ENCODE measurements at regions not wholly inside any gene's neighbourhood (a gene's known extent, or its start where the extent isn't known, plus 50 kb on each side); places are given as distances from the start of the nearest gene placed in this dataset.
A peak's percentile ranks its signal among the peaks of the same experiment; 100 is the strongest.

DNA sequence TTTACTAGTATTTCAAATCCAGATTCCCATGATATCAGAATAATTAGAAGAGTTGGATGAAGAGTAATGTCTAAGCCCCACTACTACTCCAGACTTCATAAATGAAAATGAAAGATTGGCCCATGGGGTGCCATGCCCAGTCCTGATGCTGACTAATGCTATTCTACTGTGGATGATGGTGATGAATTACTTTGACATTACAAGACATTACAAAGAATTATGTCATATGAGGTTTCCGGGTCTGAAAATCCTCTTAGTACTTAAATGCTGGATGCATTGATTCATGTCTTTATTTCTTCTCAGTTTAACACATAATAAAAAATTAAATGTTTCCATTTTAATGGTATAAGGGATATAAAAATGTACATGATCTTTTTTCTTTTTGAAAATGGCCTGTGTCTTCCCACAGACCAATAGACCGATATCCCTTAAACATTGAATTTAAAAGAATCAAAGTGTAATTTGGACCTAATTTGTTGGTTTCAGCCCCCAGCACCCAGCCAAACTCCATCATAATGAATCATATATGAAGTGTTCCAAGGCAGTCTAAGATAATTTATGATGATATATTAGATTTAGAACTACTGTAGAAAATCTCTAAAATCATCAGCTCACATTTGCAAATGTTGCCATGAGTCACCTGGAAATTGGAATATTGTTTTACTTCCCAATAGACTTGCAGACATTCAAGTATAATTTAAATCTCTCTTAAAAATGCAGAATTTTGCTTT, 223.6 kb upstream of the SGCD start:
- no peaks in the 10 kb centered on the region for H3K9me3 ChIP-seq
- ATAC-seq, result no peak
- intact Hi-C loops (cut with DNase I, micrococcal nuclease), result no loop called here
- no peak overlapping the region for H3K4me3 ChIP-seq
- no peak for DNase-seq
- no peaks in the 10 kb centered on the region for H3K36me3 ChIP-seq (ENCODE audit: low read depth)
- H3K4me1 ChIP-seq (ENCODE audit: low read depth), result no peaks in the 10 kb centered on the region
- TF ChIP-seq, protein P1, sequence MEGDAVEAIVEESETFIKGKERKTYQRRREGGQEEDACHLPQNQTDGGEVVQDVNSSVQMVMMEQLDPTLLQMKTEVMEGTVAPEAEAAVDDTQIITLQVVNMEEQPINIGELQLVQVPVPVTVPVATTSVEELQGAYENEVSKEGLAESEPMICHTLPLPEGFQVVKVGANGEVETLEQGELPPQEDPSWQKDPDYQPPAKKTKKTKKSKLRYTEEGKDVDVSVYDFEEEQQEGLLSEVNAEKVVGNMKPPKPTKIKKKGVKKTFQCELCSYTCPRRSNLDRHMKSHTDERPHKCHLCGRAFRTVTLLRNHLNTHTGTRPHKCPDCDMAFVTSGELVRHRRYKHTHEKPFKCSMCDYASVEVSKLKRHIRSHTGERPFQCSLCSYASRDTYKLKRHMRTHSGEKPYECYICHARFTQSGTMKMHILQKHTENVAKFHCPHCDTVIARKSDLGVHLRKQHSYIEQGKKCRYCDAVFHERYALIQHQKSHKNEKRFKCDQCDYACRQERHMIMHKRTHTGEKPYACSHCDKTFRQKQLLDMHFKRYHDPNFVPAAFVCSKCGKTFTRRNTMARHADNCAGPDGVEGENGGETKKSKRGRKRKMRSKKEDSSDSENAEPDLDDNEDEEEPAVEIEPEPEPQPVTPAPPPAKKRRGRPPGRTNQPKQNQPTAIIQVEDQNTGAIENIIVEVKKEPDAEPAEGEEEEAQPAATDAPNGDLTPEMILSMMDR (IDR thresholded peaks at IDR 0.05), result no peak

DNA sequence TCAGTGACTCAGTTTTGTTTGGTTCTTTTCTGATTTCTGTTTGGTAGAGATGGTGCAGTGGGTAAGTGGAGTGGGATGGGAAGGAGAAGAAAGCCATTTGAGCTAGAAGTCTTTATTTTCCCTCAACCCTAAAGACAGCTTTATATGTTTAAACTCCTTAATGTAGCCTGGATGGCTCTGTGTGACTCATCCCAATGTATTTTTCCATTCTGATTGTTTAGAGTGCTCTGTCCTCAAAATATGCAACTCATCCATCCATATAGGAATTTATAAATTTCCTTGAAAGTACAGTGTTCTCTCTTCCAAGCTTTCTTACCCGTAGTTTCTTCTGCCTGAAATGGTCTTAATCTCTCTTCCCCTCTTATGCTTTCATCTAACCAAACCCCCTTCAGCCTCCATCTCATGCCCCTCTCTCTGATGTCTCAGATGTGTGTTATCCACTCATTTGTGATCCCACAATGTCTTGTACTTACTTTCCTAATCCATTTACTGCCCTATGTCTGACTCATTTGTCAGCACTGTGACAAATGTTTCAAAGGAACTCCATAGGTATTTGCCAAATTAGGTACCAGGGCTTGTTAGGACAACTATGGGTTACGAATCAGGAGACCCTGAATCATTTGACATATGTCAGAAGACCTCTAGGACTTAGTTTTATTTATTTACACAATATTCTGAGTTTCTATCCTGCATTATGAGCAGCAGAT, 217.5 kb upstream of the SGCD start:
- no peak for ATAC-seq
- no peaks in the 10 kb centered on the region for H3K36me3 ChIP-seq (ENCODE audit: low read depth)
- TF ChIP-seq, protein P1 (IDR thresholded peaks at IDR 0.05), result no peak
- H3K9me3 ChIP-seq, result no peaks in the 10 kb centered on the region
- no peak for DNase-seq
- H3K4me3 ChIP-seq, result no peak overlapping the region
- H3K4me1 ChIP-seq (ENCODE audit: low read depth), result no peaks in the 10 kb centered on the region
- intact Hi-C loops (cut with DNase I, micrococcal nuclease), result no loop called here

DNA sequence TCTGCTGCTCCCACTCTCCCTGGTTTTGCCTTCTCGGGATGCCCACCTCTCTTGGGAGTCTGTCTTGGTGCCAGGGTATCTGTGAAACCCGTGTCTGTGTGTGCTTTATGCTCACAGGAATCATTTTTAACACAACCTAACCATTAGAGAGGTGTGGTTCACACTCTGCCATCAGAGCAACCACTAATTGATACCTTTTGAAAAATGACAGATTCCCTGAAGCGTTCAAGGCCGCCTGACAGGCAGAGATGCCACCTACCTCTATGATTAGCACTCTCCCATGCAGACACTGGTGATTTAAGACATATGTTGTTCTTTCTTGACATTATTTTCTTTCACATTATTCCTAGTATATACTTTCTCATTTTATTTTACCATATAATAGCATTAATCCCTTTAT, 207.3 kb upstream of the SGCD start:
- Histone ChIP-seq H3K4me3 (no peak overlapping the region), H3K36me3 (ENCODE audit: low read depth) (no peaks in the 10 kb centered on the region), H3K9me3 (no peaks in the 10 kb centered on the region), H3K4me1 (ENCODE audit: low read depth) (no peaks in the 10 kb centered on the region)
- TF ChIP-seq, protein P1 (IDR thresholded peaks at IDR 0.05), result no peak
- DNase-seq (no peak), ATAC-seq (no peak)
- intact Hi-C loops (cut with DNase I, micrococcal nuclease), result no loop called here

DNA sequence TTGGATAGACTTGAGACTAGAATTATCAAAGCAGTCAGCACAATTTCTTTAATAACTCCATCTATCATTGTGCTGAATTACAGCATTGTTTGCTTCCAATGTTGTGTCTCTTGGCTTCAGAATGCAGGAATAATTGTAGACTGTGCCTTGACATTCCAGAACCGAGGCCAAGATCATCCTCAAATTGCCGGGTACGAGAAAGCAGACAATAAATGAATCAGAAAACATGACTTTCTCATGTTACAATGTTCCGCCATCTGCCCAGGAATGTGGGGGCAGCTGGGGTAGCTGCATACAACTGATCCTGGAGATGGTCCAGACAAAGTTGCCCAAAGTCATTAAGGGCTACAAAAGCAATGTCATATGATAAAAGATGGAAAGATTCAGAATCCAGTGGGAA, 206.2 kb upstream of the SGCD start:
- intact Hi-C loops (cut with DNase I, micrococcal nuclease), result no loop called here
- DNase-seq (no peak), ATAC-seq (no peak)
- H3K9me3 ChIP-seq, result no peaks in the 10 kb centered on the region
- H3K4me1 ChIP-seq (ENCODE audit: low read depth), result no peaks in the 10 kb centered on the region
- TF ChIP-seq, protein P1 (IDR thresholded peaks at IDR 0.05), result no peak
- no peak overlapping the region for H3K4me3 ChIP-seq
- H3K36me3 ChIP-seq (ENCODE audit: low read depth), result no peaks in the 10 kb centered on the region

DNA sequence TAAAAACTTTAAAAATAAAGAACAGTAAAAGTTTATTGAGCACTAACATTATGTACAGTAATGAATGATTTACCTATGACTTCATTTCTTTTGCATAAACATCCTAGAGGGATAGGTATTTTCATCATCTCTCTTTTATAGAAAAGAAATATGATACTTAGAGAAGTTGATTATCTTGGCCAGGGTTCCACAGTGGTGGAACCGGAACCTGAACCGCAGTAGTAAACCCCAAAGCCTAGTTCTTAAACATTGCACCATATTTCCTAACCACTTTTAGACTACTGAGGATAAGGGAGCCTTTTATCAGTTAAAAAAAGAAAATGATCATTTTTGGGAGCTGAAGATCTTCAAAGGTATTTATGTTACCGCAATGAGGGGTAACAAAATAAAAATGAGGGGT, 205.7 kb upstream of the SGCD start:
- DNase-seq, result no peak
- peak; percentile 29 for ATAC-seq
- intact Hi-C loops (cut with DNase I, micrococcal nuclease), result no loop called here
- no peak overlapping the region for H3K4me3 ChIP-seq
- no peaks in the 10 kb centered on the region for H3K4me1 ChIP-seq (ENCODE audit: low read depth)
- H3K36me3 ChIP-seq (ENCODE audit: low read depth), result no peaks in the 10 kb centered on the region
- TF ChIP-seq, protein P1 (IDR thresholded peaks at IDR 0.05), result no peak
- H3K9me3 ChIP-seq, result no peaks in the 10 kb centered on the region

Measured in mucosa of descending colon (tissue), 3 donors.